H1 (cell line): ENCODE measurements at regions not wholly inside any gene's neighbourhood (a gene's known extent, or its start where the extent isn't known, plus 50 kb on each side); places are given as distances from the start of the nearest gene placed in this dataset.

Source experiments
- CTCF ChIA-PET: fragments of 300-600 bp; sonication (Branson Sonifier 250); formaldehyde crosslinking; loops from one replicate; lab custom pipeline; 2021; ENCODE audit not compliant: partially characterized antibody; lab: Charles Lee
- POLR2A ChIA-PET: fragments of 300-600 bp; sonication (Branson Sonifier 250); formaldehyde crosslinking; loops from one replicate; lab custom pipeline; 2021; ENCODE audit warnings: inconsistent platforms; ENCODE audit not compliant: partially characterized antibody; lab: Charles Lee
- DNase-seq, 2 experiments: peaks; one replicate each; pipeline versions ENCODE4 v3.0.0 to v3.0.0-alpha.2; 2010 to 2022; ENCODE audit warnings: low spot score in 2 of 2, low read depth in 1 of 2, mixed read lengths in 1 of 2
- FAIRE-seq: peaks from 2 replicates; lab custom pipeline; 2011; peaks lifted over from hg19 to GRCh38; lab: Jason Lieb, UNC
- H2AFZ ChIP-seq: 2 replicates; pipeline ENCODE4 v1.8.1; 2012; ENCODE audit warnings: low read length, inconsistent platforms
- H2AK5ac ChIP-seq: 2 replicates; pipeline ENCODE4 v1.6.1; 2013; ENCODE audit warnings: low read depth, low read length
- H2BK120ac ChIP-seq: replicated peaks from 2 replicates; pipeline ENCODE3; 2013; ENCODE audit warnings: low read depth, low read length, inconsistent platforms
- H2BK12ac ChIP-seq: 2 replicates; pipeline ENCODE4 v1.6.1; 2013; ENCODE audit warnings: low read depth, low read length
- H2BK15ac ChIP-seq: 2 replicates; pipeline ENCODE4 v1.6.1; 2013; ENCODE audit warnings: low read length
- H2BK20ac ChIP-seq: 2 replicates; pipeline ENCODE4 v1.6.1; 2013; ENCODE audit warnings: low read length
- H2BK5ac ChIP-seq: 2 replicates; pipeline ENCODE4 v1.6.1; 2013; ENCODE audit warnings: low read depth, low read length
- H3K14ac ChIP-seq: 2 replicates; pipeline ENCODE4 v1.6.1; 2013; ENCODE audit warnings: inconsistent platforms; ENCODE audit not compliant: insufficient read length
- H3K18ac ChIP-seq: 2 replicates; pipeline ENCODE4 v1.6.1; 2013; ENCODE audit warnings: low read length; ENCODE audit errors: extremely low read depth
- H3K23ac ChIP-seq: 2 replicates; pipeline ENCODE4 v1.6.1; 2013; ENCODE audit warnings: inconsistent platforms; ENCODE audit not compliant: insufficient read length
- H3K23me2 ChIP-seq: 2 replicates; pipeline ENCODE4 v1.6.1; 2013; ENCODE audit warnings: low read depth, low read length
- H3K27ac ChIP-seq: 2 replicates; pipeline ENCODE4 v1.6.1; 2011; ENCODE audit warnings: low read depth, low read length, inconsistent platforms
- H3K27me3 ChIP-seq, 4 experiments: replicated peaks in 1 of 4; 1 replicate in 1 of 4; 2 replicates in 3 of 4; pipeline versions ENCODE4 v1.6.1 to v1.8.1; 2011 to 2013; ENCODE audit warnings: low read length in 3 of 4, mild to moderate bottlenecking in 3 of 4, inconsistent platforms in 2 of 4, mixed read lengths in 2 of 4, moderate library complexity in 1 of 4; ENCODE audit not compliant: control insufficient read depth in 3 of 4, insufficient read depth in 3 of 4; ENCODE audit errors: extremely low read depth in 1 of 4
- H3K36me3 ChIP-seq, 4 experiments: 2 replicates each; pipeline versions ENCODE4 v1.6.1 to v1.8.1; 2011 to 2013; ENCODE audit warnings: mild to moderate bottlenecking in 4 of 4, low read length in 3 of 4, moderate library complexity in 2 of 4, control low read depth in 1 of 4, inconsistent platforms in 1 of 4; ENCODE audit not compliant: insufficient read depth in 4 of 4, control insufficient read depth in 2 of 4
- H3K4ac ChIP-seq: replicated peaks from 2 replicates; pipeline ENCODE3; 2013; ENCODE audit warnings: low read length, low read depth, mixed read lengths, inconsistent platforms; ENCODE audit not compliant: insufficient read length
- H3K4me1 ChIP-seq, 4 experiments: replicated peaks in 1 of 4; 1 replicate in 1 of 4; 2 replicates in 3 of 4; pipeline versions ENCODE4 v1.6.1 to v1.8.1; 2011 to 2013; ENCODE audit warnings: low read length in 3 of 4, inconsistent platforms in 2 of 4, mixed read lengths in 1 of 4; ENCODE audit not compliant: insufficient read depth in 4 of 4, control insufficient read depth in 3 of 4
- H3K4me2 ChIP-seq, 2 experiments: 2 replicates each; pipeline versions ENCODE4 v1.6.1 to v1.8.1; 2011 to 2013; ENCODE audit warnings: low read depth in 2 of 2, low read length in 2 of 2, control low read depth in 1 of 2, inconsistent platforms in 1 of 2, mild to moderate bottlenecking in 1 of 2; ENCODE audit not compliant: insufficient read depth in 1 of 2
- H3K4me3 ChIP-seq, 4 experiments: fragments of 200-600, 300-600 bp in 1 of 4; sonication (generic), shearing (Covaris generic), sonication (Bioruptor Twin) in 1 of 4; 2 replicates each; pipeline versions ENCODE4 v1.5.1 to v1.8.1; 2011 to 2016; ENCODE audit warnings: low read length in 4 of 4, low read depth in 3 of 4, control low read depth in 2 of 4, inconsistent platforms in 2 of 4, mild to moderate bottlenecking in 2 of 4, mixed read lengths in 1 of 4, moderate library complexity in 1 of 4; ENCODE audit not compliant: insufficient read depth in 2 of 4; ENCODE audit errors: extremely low read depth in 1 of 4
- H3K56ac ChIP-seq: replicated peaks from 2 replicates; pipeline ENCODE3; 2013; ENCODE audit warnings: low read depth, mild to moderate bottlenecking, mixed read lengths, low read length, inconsistent platforms; ENCODE audit not compliant: insufficient read length
- H3K79me1 ChIP-seq: 2 replicates; pipeline ENCODE4 v1.6.1; 2013; ENCODE audit warnings: low read depth, low read length, control low read depth
- H3K79me2 ChIP-seq, 2 experiments: 2 replicates each; pipeline versions ENCODE4 v1.6.1 to v1.8.1; 2012 to 2013; ENCODE audit warnings: low read length in 2 of 2, mild to moderate bottlenecking in 2 of 2, inconsistent platforms in 1 of 2; ENCODE audit not compliant: insufficient read depth in 2 of 2, control insufficient read depth in 1 of 2
- H3K9ac ChIP-seq, 4 experiments: replicated peaks in 1 of 4; 1 replicate in 1 of 4; 2 replicates in 3 of 4; pipeline versions ENCODE4 v1.6.1 to v1.8.1; 2011 to 2013; ENCODE audit warnings: low read depth in 3 of 4, low read length in 3 of 4, control low read depth in 2 of 4, mild to moderate bottlenecking in 2 of 4, moderate library complexity in 2 of 4, inconsistent platforms in 1 of 4; ENCODE audit errors: extremely low read depth in 1 of 4
- H3K9me3 ChIP-seq, 2 experiments: 2 replicates each; pipeline versions ENCODE4 v1.6.1 to v1.8.1; 2012 to 2013; ENCODE audit warnings: mild to moderate bottlenecking in 2 of 2, moderate library complexity in 2 of 2, control low read depth in 1 of 2, inconsistent platforms in 1 of 2, low read depth in 1 of 2, low read length in 1 of 2, mixed read lengths in 1 of 2; ENCODE audit not compliant: insufficient read depth in 2 of 2
- H4K20me1 ChIP-seq, 2 experiments: replicated peaks in 1 of 2; 2 replicates each; pipeline versions ENCODE3 to v1.8.1; 2011 to 2013; ENCODE audit warnings: inconsistent platforms in 2 of 2, low read length in 2 of 2, mild to moderate bottlenecking in 1 of 2; ENCODE audit not compliant: insufficient read depth in 2 of 2, control insufficient read depth in 1 of 2
- H4K5ac ChIP-seq: 2 replicates; pipeline ENCODE4 v1.6.1; 2013; ENCODE audit warnings: low read length, low read depth, mixed read lengths, inconsistent platforms; ENCODE audit not compliant: insufficient read length
- H4K8ac ChIP-seq: 2 replicates; pipeline ENCODE4 v1.8.0; 2013; ENCODE audit warnings: mild to moderate bottlenecking, moderate library complexity, low read length, inconsistent platforms; ENCODE audit not compliant: insufficient read depth; ENCODE audit errors: extremely low read depth
- H4K91ac ChIP-seq: replicated peaks from 2 replicates; pipeline ENCODE3; 2013; ENCODE audit warnings: low read length, mixed read lengths, inconsistent platforms; ENCODE audit not compliant: insufficient read length
- CREB1 ChIP-seq: IDR thresholded peaks from 2 replicates; pipeline ENCODE4 v1.6.1; 2012; ENCODE audit warnings: inconsistent platforms
- RFX5 ChIP-seq: IDR thresholded peaks from 2 replicates; pipeline ENCODE4 v1.6.1; 2011; ENCODE audit warnings: low read depth, low read length, improper control_type of control experiment, borderline replicate concordance
- WGBS, 2 experiments: shearing (Covaris generic) in 1 of 2; methylation state at CpG; one replicate each; pipeline versions ENCODE4 v1.1.6 to v1.1.7; 2013 to 2015; ENCODE audit warnings: low lambda C conversion rate in 2 of 2, mixed read lengths in 2 of 2, inconsistent platforms in 1 of 2, low coverage in 1 of 2, missing lambda C conversion rate in 1 of 2; ENCODE audit not compliant: insufficient replicate concordance in 2 of 2, insufficient coverage in 1 of 2, insufficient read length in 1 of 2; ENCODE audit errors: extremely low coverage in 1 of 2, missing lambda C conversion rate in 1 of 2; 5-methylcytosine and 5-hydroxymethylcytosine counted together

DNA sequence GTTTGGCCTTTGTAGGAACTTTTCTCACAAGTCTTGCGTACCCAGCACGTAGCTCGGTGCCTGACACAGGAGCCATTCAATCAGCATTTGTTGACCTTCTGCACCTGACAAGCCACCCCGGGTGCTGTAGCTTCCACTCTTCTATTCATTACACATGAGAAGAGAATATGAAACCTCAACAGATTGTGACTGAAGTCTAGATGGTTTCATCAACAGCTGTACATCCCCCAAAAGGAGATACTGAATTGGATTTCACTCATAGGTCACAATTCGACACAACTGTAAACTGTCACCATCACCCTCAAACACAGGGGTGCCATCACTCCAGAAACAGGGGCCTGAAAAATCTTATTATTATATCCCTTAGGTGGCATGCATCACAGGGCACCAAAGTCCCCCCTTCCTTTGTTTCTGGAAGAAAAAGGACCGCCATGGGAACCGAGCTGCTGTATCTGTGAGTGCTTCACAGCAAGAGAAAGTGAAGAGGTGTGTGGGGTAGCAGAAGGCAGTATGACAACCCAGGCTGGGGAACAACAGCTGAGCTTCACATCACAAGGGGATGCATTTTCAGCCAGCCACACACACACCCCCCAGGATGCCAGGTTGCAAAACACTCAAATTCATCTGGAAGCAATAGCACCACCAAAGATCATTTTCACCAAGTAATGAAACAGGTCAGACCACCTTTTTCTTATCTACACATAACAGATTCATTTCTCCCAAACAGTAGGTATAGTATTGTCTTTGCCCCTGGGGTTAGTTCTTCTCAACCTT lies 225.7 kb downstream of the TOMM20 start:
- H3K27ac ChIP-seq: no peak overlapping the region
- H3K79me2 ChIP-seq: no peaks in the 10 kb centered on the region
- no peak overlapping the region for H4K5ac ChIP-seq
- FAIRE-seq: no peak
- no peak overlapping the region for H3K4me3 ChIP-seq
- H3K79me1 ChIP-seq: no peaks in the 10 kb centered on the region
- H2BK20ac ChIP-seq: no peak overlapping the region
- H3K4ac ChIP-seq: no peak overlapping the region
- DNase-seq: no peak
- H2AFZ ChIP-seq: no peak overlapping the region; the same call in 1 of the 2 replicates
- no peak overlapping the region for H2BK120ac ChIP-seq
- H3K14ac ChIP-seq: no peak overlapping the region
- no peaks in the 10 kb centered on the region for H3K9me3 ChIP-seq
- ChIA-PET CTCF (interaction anchor here (1.8 kb wide), 1 partner anchor 11 kb away, joined by 8 read pairs; no protein-coding TSS in a partner anchor), POLR2A (interaction anchor here (1.1 kb wide), 1 partner anchor 10 kb away, joined by 3 read pairs; no protein-coding TSS in a partner anchor)
- no peaks in the 10 kb centered on the region for H3K36me3 ChIP-seq
- H3K56ac ChIP-seq: no peak overlapping the region
- no peak overlapping the region for H3K18ac ChIP-seq
- H2BK15ac ChIP-seq: no peak overlapping the region
- H3K23ac ChIP-seq: no peak overlapping the region
- H3K23me2 ChIP-seq: no peaks in the 10 kb centered on the region
- H4K20me1 ChIP-seq: no peaks in the 10 kb centered on the region
- H3K4me1 ChIP-seq: peaks cover 0 to 8% (median 2%) of the 10 kb centered on the region in 4 experiments; a peak in 3 of 7 replicates
- no peak overlapping the region for H3K9ac ChIP-seq
- H4K91ac ChIP-seq: no peak overlapping the region
- H2BK12ac ChIP-seq: no peak overlapping the region
- H2BK5ac ChIP-seq: no peak overlapping the region
- peaks cover 0 to 4% (median 0%) of the 10 kb centered on the region in 4 experiments; a peak in 2 of 7 replicates for H3K27me3 ChIP-seq
- H3K4me2 ChIP-seq: no peak overlapping the region
- H2AK5ac ChIP-seq: no peak overlapping the region
- no peak overlapping the region; the same call in 1 of the 2 replicates for H4K8ac ChIP-seq
- WGBS, 2 experiments: 90% methylated on average over 7 of the region's 7 CpGs; no CpG with 5 or more reads in 1 of the 2 experiments
- TF ChIP-seq RFX5: no peak
- no peak for TF ChIP-seq CREB1
